Stimulated activated CD4-positive, alpha-beta T cell treated with anti-CD3 and anti-CD28 coated beads, TNF-alpha, amount 100 ng/mL, for 1 hour (primary cell): ENCODE measurements at regions not wholly inside any gene's neighbourhood (a gene's known extent, or its start where the extent isn't known, plus 50 kb on each side); places are given as distances from the start of the nearest gene placed in this dataset.

Experiments
- DNase-seq, 3 donors: peaks; one replicate each; pipeline ENCODE4 v3.0.0-alpha.2; 2020; ENCODE audit warnings: low read depth in 3 of 3, low spot score in 1 of 3

DNA sequence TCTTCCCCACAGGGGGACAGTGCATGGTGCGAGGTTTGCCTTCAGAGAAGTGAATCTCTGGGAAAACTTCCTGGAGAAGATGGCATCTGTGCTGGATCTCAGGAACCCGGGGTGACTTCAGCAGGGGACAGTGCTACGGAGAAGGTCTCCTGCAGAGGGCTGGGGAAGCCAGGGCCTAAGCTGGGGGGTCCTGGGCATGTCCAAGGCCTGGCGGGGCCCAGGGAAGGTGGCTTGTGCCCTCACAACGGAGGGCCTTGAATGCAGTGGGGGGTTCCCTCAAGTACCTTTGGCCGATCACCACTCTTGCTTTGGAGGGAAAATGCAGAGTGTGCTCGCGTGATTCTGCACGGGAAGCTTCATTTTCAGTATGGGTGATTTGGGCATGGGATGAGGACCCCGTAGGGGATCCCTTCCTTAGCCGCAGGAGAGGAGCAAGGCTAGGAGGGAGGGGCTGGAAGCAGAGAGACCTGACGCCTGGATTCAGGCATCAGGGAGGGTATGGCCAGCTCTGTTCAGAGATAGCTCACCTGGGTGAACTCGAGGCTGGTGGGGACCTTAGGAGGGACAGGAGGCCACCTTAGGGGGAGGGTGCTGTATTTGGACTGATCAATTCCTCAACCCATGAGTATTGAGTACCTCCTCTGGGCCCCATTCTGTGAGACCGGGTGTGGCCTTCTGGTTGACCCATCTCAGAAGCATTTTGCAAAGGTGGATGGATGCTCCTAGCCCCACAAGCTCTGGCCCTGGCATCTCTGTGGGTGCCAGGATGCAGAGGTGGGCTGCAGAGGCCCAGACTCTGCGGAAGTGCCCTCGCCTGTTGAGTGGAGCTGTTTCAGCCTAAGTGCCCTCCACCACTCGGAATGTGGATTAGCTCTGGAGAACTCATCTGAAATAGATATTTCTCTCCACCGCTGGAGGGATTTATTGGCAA, 529.4 kb downstream of the TBC1D22A start:
- DNase-seq, result no peak

DNA sequence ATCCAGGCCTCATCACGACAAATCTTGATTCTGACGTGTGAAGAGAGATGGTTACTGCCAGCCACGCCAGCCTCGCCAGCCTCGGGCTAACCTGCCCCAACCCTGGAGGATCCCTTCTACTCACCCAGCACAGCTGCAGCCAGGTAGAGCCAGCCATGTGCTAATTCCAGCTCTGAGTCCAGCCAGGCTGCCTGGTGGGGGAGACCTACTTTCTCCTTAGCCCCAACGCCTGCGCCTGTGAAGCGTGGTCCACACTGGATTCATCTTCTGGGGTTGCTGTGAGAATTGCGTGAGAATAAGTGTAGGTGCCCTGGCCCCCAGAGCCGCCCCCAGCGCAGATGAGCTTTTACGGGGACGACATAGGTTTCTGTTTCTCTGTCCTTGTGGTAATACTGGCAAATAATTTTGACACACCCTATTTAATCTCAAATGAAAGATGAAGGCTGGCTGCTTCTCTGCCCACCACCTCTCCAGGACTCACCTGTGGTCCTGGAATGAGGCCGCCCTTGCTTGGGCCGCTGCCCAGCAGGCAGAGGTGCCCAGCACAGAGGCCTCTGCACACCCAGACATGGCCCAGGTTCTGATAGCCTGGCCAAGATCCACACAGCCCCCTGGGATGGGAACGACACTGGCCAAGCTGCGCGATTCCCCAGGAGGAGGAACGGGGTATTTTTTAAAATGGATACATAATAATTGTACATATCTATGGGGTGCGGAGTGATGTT, 528.4 kb downstream of the TBC1D22A start:
- no peak for DNase-seq

DNA sequence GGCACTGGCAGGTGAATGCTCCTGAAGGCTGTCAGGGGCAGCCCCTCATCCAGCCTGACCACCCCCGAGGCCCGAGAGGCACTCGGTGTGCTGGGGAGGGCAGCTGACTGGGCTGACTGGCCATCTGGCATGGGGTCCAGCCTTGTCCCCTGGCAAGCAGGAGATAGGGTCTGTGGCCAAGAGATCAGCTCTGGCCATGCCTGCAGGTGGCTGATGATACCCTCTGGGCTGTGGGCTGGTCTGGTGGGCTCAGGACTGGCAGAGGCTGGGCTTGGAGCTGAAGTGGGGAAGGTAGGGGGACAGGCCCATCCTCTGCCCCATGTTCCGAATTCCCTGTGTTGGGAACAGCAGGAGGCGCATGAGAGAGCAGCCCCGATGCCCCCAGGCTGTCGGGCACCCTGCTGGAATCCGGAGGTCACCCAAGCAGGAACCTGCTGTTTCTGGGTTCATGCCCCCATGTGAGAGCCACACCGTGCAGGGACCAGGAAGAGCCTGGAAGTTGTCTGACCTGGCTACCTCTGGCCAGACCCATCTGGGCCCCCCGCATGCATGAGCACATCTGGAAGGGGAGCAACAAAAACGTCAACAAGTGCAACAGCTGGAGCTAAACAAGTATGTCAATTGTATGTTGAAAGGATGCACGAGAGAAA, 527.0 kb downstream of the TBC1D22A start:
- no peak for DNase-seq

DNA sequence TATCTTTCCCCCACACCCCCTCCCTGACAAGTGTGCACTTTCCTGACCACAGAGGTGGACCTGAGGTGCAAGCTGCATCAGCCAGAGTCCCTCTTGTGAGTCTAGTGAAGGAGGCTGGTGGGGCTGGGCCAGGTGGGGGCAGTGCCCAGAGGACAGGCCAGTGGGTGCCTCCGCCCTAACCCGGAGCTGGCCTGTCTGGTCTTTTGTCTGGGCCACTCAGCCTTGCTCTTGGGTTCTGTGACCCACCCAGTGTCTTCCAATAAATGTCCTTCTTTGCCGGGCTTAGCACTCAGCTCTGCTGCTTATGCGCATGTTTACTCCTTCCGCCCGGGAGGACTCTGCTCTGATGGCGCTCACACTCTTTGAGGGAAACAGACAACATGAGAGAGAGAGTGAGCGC, 526.2 kb downstream of the TBC1D22A start:
- no peak for DNase-seq

DNA sequence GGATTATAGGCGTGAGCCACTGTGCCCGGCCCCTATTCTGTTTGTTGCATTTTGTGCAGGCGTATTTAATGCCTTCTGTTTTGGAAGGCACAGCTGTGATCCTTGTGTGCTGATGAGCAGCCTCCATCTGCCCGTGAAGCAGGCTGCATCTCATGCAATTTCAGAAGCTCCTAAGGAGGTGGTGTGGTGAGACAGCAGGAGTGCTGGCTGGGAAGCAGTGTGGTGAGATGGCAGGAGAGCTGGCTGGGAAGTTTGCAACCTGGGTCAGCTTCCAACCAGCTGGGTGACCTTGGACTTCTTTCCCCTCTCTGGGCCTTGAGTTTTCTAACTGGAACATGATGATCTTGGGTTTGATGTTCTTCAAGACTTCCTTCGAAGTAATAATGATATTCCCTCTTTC, 525.1 kb downstream of the TBC1D22A start:
- no peak for DNase-seq

DNA sequence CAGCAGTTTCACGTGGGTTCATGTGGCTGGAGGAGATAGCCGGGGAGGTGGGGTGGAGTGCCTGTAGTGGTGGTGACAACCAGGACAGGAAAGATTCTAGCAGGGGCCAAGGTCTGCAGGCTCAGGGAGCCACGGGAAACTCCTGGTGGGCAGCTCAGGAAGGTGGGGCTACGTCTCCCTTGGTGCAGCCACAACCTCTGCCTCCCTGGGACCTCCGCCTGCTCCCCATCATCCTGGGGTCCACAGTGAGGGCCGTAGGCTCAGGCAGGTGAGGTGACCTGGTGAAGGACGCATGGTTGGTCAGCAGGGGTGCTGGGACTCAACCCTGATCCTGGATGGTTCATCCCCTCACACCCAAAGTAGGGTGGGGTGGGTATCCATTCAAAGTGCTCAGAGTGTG, 524.1 kb downstream of the TBC1D22A start:
- DNase-seq, result no peak

DNA sequence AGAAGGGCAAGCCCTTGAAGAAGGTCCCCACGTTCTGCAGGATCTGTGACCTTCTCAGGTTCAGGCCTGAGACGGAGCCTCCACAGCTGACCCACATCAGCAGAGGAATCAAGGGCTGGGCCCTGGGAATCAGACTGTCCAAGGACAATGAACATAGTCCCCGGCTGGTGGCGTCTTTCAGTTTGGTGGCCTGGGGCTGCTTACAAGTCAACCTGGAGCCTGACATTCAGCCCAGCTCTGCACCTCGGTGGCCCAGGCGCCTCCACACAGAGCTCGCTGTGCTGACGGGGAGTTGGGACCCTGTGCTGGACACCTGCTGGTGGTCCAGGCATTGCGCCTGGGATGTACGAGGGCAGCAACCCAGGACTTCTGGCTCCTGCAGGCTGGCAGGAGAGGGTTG, 523.5 kb downstream of the TBC1D22A start:
- no peak for DNase-seq

DNA sequence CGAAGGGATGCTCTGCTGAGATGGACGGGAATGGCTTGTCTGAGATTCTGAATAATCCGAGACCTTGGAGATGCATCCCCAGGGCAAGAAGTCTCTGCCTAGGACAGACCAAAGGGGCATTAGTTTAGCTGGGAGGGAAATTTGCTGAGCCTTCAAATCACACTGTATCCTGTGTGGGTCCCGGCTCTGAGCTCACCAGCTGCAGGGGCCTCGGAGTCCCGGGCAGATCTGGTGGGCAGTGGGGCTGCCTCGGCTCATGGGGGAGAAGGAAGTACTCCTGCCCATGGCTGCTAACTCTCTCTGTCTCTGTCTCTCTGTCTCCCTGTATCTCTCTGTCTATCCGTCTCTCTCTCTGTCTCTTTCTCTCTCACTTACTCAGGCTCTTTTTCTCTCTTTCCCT, 522.4 kb downstream of the TBC1D22A start:
- DNase-seq, result no peak

DNA sequence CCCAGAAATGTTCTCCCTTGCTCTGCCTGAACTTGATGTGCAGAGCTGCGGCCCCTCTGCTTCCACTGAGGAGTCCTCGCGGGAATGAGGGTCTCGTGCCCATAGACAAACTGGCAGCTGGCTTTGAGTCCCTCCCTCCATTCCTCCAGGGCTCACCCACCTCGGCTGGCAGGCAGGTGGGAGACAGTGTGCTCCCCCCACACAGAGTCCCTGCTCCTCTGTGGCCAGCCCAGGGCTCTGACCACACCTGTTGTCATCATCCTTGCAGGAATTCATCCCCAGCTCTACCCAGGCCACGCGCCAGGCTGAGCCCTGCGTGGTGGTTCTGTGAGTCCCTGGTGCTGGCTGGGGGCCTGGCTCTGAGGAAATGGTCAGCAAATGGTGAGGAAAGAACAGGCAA, 521.9 kb downstream of the TBC1D22A start:
- DNase-seq, result no peak

DNA sequence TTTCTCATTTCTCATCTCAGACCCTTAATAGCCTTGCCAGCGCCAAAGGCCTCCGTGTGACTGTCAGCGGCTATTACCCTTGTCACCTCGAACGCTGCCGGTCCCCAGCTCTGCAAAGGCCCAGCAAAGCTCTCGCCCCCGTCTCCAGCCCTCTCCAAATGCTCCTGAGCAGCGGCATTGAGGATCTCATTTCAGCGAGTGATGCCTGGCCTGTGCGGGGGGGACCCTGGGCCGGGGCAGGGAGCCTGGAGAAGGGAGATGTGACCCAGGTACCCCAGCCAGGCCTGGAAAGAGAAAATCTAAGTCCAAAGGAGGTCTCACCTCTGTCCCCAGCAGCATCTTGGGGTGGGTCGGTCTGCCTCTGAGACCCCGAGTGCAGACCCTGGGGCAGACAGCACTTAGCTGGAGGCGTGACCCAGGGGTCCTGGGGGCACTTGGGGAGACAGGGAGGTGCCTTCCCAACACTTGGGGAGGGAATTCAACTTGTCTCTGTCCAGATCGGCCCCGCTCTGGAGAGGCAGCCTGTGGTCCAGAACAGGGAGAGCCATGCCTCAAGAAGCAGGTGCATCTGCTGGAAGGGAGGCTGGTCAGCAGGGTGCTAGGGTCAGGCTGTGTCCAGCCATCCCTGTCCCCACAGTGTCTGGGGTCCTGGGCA, 521.3 kb downstream of the TBC1D22A start:
- no peak for DNase-seq

DNA sequence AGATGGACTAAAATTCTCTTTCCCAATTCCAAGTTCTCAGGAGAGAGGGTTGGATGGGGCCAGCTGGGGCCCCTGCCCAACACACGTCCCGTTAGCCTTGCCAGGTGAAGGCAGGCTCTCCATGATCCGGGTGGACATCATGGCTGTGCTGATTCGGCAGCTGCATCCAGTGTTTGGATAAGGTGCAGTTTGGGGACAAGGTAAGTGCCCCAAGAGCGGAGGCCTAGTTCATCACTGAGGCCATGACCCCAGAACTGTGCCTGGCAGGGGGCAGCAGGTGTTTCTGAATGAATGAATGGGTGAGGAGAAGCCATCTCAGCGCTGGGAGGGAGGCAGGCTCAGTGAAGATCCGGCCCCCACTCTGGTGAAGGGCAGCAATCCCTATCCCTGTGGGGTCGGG, 520.4 kb downstream of the TBC1D22A start:
- DNase-seq, result no peak

DNA sequence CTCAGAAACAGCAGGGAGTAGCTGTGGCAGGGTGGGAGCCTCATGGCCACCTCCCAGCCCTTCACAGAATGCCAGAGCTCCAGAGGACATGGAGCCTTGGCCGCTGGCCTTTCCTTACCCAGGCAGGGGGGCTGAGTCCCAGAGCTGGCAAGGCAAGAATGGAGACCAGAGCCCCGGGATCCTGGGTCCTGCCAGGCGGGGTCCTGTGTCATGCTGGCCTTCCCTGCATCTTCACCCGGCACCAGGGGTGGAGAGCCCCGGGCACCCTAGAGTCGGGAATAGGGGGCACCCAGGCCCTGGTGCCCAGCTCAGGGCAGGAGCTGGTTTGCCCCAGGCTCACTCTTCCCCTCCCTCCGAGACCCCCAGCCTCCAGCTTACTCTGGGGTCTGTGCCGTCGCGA, 519.9 kb downstream of the TBC1D22A start:
- no peak for DNase-seq

DNA sequence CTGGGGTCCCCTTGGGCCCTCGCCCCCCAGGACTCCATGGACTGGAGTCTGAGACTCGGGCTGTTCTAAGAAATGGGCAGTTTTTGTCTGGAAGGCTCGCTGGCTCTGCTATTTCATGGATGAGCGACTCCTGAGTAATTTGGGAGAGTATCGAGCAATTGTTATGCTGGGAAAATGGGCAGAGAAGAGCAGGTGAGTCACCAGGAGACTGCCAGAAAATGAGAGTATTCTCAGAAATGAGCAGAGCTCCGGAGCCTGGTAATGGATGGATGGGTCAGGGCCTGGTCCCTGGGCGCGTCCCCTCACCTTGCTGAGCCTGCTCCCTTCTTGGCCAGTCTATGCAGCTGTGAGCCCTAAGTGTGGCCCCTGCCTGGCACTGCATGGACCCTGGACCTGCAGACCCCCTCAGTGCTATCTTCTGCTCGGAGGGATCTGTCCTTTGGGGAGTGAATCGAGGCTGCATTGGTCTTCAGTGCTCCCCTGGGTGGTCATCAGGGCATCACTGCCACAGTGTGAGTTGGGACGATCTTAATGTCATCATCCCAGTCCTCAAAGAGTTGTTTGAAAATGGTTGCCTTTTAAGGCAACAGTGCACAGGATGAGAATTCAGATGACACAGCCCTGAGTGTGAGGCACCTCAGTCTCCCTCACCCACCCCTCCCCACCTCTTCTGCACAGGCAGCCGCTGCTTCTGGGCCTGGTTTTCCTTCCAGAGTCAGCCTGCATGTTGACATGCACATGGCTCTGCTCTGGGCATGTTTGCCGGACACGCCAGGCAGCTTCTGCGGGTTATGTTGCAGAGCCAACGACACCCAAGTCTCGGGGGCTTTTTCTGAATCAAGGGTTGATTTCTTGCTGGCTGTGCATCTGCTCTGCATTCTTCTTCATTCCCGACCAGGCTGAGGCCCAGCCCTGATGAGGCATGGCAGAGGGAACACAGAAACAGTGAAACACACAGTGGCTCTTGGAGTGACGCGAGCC, 519.0 kb downstream of the TBC1D22A start:
- no peak for DNase-seq

DNA sequence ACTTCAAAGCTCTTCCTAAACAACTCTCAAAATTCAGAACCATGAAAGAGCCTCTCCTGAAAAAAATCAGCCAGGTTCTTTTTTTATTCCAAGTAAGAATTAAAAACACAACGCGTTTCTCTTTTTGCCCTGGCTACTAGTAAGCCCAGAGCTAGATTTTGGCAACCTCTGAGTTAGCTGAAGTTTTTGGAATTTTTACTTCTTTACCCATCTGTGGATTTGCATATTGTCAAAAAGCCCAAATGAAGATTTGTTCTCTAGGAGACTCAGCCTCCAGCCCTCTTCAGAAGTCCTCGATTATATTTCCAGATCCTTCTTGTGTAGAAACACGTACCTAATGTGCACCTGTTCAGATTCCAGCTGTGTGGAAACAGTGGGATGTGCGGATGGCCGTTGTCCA, 517.9 kb downstream of the TBC1D22A start:
- no peak for DNase-seq

DNA sequence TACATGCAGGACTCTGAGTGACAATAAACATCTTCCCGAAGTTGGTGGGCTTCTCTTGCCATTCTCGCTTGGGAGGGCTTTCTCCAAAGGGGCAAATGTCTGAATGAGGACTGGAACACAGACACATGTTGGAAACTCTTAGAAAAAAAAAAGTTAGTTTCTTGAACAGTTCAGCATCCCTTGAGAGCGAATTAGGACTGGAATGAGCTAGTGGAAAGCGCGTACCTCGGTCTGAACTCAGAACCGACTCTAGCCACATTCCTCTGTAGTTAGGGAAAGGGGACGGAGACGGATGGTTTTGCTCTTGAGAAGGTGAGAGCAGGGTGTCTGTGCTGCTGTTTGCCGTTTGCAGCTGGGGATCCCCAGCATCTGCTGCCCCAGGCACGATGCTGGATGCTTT, 517.3 kb downstream of the TBC1D22A start:
- no peak for DNase-seq

DNA sequence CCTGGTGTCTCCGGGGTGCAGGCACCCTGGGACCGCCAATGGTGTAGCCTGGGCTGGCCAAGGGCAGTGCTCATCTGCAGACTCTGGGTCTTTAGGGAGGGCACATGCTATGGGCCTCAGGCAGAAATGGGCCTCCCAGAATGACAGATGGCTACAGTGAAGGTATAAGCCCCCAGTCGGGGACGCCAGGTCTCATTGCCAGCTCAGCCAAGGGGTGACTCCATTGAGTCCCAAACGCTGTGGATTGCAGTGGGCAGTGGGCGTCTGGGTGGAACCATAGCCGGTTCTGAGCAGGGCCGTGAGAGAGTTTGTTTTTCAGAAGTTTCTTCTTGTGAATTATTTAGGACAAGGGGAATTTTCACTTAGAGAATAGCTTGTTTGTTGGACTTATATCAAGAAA, 516.9 kb downstream of the TBC1D22A start:
- DNase-seq, result no peak

DNA sequence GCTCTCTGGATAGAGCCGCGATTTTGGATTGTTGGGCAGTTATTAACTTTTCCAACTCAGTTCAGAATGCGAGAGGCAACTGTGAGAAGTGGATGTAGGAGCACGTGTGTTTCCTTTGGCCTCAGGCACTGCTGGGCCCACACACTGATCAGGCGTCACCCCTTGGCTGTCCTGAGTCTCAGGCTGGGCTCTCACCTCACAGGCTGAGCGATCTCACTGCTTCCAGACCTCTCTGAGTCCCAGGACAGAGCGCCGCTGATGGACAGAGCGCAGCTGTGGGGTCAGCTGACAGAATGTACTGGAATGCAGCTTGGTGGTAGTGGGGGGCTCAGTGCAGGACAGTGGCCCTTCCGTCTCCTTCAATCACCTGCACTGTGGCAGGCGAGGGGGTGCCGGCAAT, 516.2 kb downstream of the TBC1D22A start:
- DNase-seq, result no peak

DNA sequence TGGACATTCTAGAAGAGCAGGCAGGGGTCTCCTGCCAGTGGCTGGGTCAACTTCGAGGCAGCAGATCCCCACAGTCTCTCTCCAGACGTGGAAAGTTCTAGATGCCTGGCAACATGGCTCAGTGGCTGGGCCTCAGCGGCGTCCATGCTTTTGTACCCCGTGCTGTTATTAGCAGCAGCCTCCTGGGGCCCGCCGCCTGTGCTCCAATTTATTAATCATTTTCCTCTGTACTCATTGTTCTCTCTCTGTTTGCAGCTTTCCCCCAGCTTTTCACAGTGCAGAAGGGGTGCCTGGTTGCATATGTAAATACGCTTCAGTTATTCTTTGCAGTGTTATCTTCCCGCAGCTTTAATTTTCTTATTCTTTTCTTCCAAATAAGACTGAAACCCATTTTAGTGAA, 515.1 kb downstream of the TBC1D22A start:
- no peak for DNase-seq

DNA sequence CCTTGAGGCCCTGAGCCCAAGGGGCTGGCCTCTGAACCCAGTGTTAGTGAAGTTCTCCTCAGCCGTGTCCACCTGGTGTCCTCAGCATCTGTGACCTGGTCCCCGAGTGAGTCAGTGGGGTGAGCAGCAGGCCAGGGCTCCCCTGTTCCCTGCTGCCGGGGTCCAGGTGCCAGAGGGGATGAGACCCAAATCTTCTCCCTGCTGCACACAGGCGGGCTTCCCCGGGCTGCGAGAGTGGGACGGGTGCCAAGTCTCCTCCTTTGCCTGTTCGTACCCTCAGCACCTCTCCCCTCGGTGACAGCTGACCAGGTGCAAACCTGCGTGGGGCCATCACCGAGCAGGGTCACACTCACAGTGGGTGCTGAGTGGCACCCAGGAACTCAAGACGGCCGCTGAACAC, 514.5 kb downstream of the TBC1D22A start:
- DNase-seq, result no peak

DNA sequence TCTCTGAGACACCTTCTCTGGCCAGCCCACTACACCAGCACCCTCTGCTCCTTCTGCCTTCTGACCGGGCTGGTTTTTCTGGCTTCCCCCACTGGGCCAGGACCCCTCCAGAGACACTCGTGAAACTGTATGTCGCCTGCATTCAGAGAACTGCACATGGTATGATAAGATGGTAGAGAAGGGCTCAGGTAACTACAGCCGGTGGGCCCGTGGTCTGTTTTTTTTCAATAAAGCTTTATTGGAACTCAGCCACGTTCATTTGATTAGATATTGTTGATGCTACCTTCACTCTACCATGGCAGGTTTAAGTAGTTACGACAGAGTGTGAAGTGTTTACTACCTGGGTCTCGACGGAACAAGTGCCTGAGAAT, 514.0 kb downstream of the TBC1D22A start:
- DNase-seq, result no peak
